Lung (tissue), 11 donors: ENCODE measurements at regions not wholly inside any gene's neighbourhood (a gene's known extent, or its start where the extent isn't known, plus 50 kb on each side); places are given as distances from the start of the nearest gene placed in this dataset.

Experiments used
- ATAC-seq: fragments of 200-7000 bp; cut with Tn5 transposase; one replicate; pipeline ENCODE4 v1.9.1; 2020; ENCODE audit warnings: moderate number of reproducible peaks; ENCODE audit not compliant: insufficient read depth, low FRiP score
- DNase-seq, 3 donors: peaks; one replicate each; pipeline ENCODE4 v3.0.0-alpha.2; 2013 to 2017
- H3K27ac ChIP-seq, 2 donors: one replicate each; pipeline ENCODE4 v1.5.1; 2013; ENCODE audit warnings: mild to moderate bottlenecking in 2 of 2, moderate library complexity in 2 of 2, control low read depth in 1 of 2, inconsistent platforms in 1 of 2, low read depth in 1 of 2, low read length in 1 of 2
- H3K27me3 ChIP-seq, 3 donors: one replicate each; pipeline ENCODE4 v1.5.1; 2013; ENCODE audit warnings: low read length in 2 of 3; ENCODE audit not compliant: control insufficient read depth in 3 of 3, insufficient read depth in 3 of 3
- H3K36me3 ChIP-seq, 4 donors: one replicate each; pipeline ENCODE4 v1.5.1; 2013; ENCODE audit warnings: low read length in 4 of 4, mild to moderate bottlenecking in 1 of 4, moderate library complexity in 1 of 4; ENCODE audit not compliant: control insufficient read depth in 4 of 4, insufficient read depth in 4 of 4
- H3K4me1 ChIP-seq, 5 donors: one replicate each; pipeline ENCODE4 v1.5.1; 2013; ENCODE audit warnings: low read length in 5 of 5, mild to moderate bottlenecking in 2 of 5, moderate library complexity in 1 of 5; ENCODE audit not compliant: control insufficient read depth in 5 of 5, insufficient read depth in 5 of 5
- H3K4me3 ChIP-seq: one replicate; pipeline ENCODE4 v1.5.1; 2013; ENCODE audit warnings: mild to moderate bottlenecking, control low read depth, moderate library complexity
- H3K9ac ChIP-seq, 2 donors: one replicate each; pipeline ENCODE4 v1.5.1; 2013; ENCODE audit warnings: low read length in 2 of 2, control low read depth in 1 of 2; ENCODE audit not compliant: insufficient read depth in 1 of 2
- H3K9me3 ChIP-seq, 4 donors: one replicate each; pipeline ENCODE4 v1.5.1; 2013; ENCODE audit warnings: low read length in 3 of 4, mild to moderate bottlenecking in 1 of 4, moderate library complexity in 1 of 4; ENCODE audit not compliant: control insufficient read depth in 4 of 4, insufficient read depth in 3 of 4
- CTCF ChIP-seq: IDR thresholded peaks from 2 replicates; pipeline ENCODE4 v1.5.1; 2012; ENCODE audit warnings: mild to moderate bottlenecking; ENCODE audit errors: control extremely low read depth, extremely low read depth
- WGBS, 2 donors: extraction: QIAGEN DNeasy Blood & Tissue Kit; methylation state at CpG; one replicate each; pipeline ENCODE4 v1.1.7; 2013; 5-methylcytosine and 5-hydroxymethylcytosine counted together
- donor health status: control.
- donor health status: control.
- donor health status: Bipolar disorder and iron deficiency.
- donor health status: healthy.
- donor health status: DM: yes; HTN: yes; CAD: no.

GRCh38 chr10:45224219-45224841 lies 91.1 kb downstream of the OR13A1 start:
- H3K9me3 ChIP-seq: peaks cover 0 to 5% (median 0%) of the 10 kb centered on the region in 4 donors
- peak in 1 of 3 donors; percentile 3 for DNase-seq
- H3K9ac ChIP-seq: no peak overlapping the region
- H3K27me3 ChIP-seq: peaks cover 0 to 4% (median 3%) of the 10 kb centered on the region in 3 donors
- ATAC-seq: no peak
- WGBS, 2 donors: 75 to 80% methylated on average over 50 of the region's 50 CpGs
- no peak overlapping the region for H3K4me3 ChIP-seq
- no peak overlapping the region for H3K27ac ChIP-seq
- no peaks in the 10 kb centered on the region for H3K4me1 ChIP-seq
- TF ChIP-seq CTCF: no peak
- no peaks in the 10 kb centered on the region for H3K36me3 ChIP-seq

- no peak for ATAC-seq
- Histone ChIP-seq H3K27ac (no peak overlapping the region), H3K27me3 (peaks cover 0 to 4% (median 3%) of the 10 kb centered on the region in 3 donors), H3K9ac (no peak overlapping the region), H3K36me3 (no peaks in the 10 kb centered on the region), H3K9me3 (peaks cover 0 to 10% (median 3%) of the 10 kb centered on the region in 4 donors), H3K4me1 (no peaks in the 10 kb centered on the region), H3K4me3 (no peak overlapping the region)
- 33 to 38% methylated on average over 2 of the region's 2 CpGs for WGBS, 2 donors
- TF ChIP-seq CTCF: no peak
- no peak for DNase-seq
Measured at GRCh38 chr10:45227042-45227441, 88.4 kb downstream of the OR13A1 start.

- H3K27me3 ChIP-seq: peaks cover 0 to 4% (median 3%) of the 10 kb centered on the region in 3 donors
- TF ChIP-seq CTCF: no peak
- H3K4me1 ChIP-seq: no peaks in the 10 kb centered on the region
- no peak for ATAC-seq
- peaks cover 0 to 10% (median 3%) of the 10 kb centered on the region in 4 donors for H3K9me3 ChIP-seq
- no peak overlapping the region for H3K4me3 ChIP-seq
- WGBS, 2 donors: 50 to 55% methylated on average over 1 of the region's 1 CpG
- DNase-seq: no peak
- H3K9ac ChIP-seq: no peak overlapping the region
- no peaks in the 10 kb centered on the region for H3K36me3 ChIP-seq
- H3K27ac ChIP-seq: no peak overlapping the region
Measured at GRCh38 chr10:45227456-45227855, 88.0 kb downstream of the OR13A1 start.

GRCh38 chr10:45229823-45230222 lies 85.6 kb downstream of the OR13A1 start:
- peaks cover 0 to 4% (median 1%) of the 10 kb centered on the region in 3 donors for H3K27me3 ChIP-seq
- H3K9ac ChIP-seq: no peak overlapping the region
- no peaks in the 10 kb centered on the region for H3K36me3 ChIP-seq
- ATAC-seq (no peak), DNase-seq (no peak)
- no peaks in the 10 kb centered on the region for H3K4me1 ChIP-seq
- H3K9me3 ChIP-seq: peaks cover 0 to 6% (median 2%) of the 10 kb centered on the region in 4 donors
- H3K4me3 ChIP-seq: no peak overlapping the region
- 92 to 100% methylated on average over 1 of the region's 1 CpG for WGBS, 2 donors
- no peak for TF ChIP-seq CTCF
- H3K27ac ChIP-seq: no peak overlapping the region
